ENCODE measurements at regions not wholly inside any gene's neighbourhood (a gene's known extent, or its start where the extent isn't known, plus 50 kb on each side); places are given as distances from the start of the nearest gene placed in this dataset.

GRCh38 chr5:33032271-33033070 lies 321.4 kb downstream of the NPR3 start:
- no peak overlapping the region for H3K23ac ChIP-seq (ENCODE audit: low read depth, low read length, poor library complexity)
- no peak overlapping the region for H4K91ac ChIP-seq (ENCODE audit: low read depth, low read length, poor library complexity)
- H3K9me3 ChIP-seq (replicated peaks in 1 of 2; ENCODE audit: control insufficient read depth in 2 of 2, insufficient read depth in 1 of 2, low read depth in 1 of 2, low read length in 2 of 2): no peaks in the 10 kb centered on the region
- DNase-seq (ENCODE audit: low spot score): no peak
- H2BK12ac ChIP-seq (ENCODE audit: low read length): no peak overlapping the region
- no peak overlapping the region for H3K18ac ChIP-seq (ENCODE audit: low read length)
- H3K4me3 ChIP-seq (ENCODE audit: low read length in 2 of 2): no peak overlapping the region
- H3K4me1 ChIP-seq (ENCODE audit: control insufficient read depth in 2 of 2, insufficient read depth in 1 of 2, low read depth in 1 of 2, low read length in 2 of 2): no peaks in the 10 kb centered on the region
- H3K14ac ChIP-seq (ENCODE audit: low read length): no peak overlapping the region
- no peak overlapping the region for H3K4me2 ChIP-seq (ENCODE audit: insufficient read depth, low read length, poor library complexity, severe bottlenecking)
- no peaks in the 10 kb centered on the region for H3K27me3 ChIP-seq (ENCODE audit: control insufficient read depth in 3 of 3, insufficient read depth in 3 of 3, low read depth in 1 of 3, low read length in 3 of 3)
- peak overlapping the region; percentile 7 for H2AFZ ChIP-seq (ENCODE audit: low read length)
- WGBS, 2 donors (ENCODE audit: extremely low coverage in 2 of 2, insufficient read length in 2 of 2, insufficient replicate concordance in 1 of 2): no CpG with 5 or more reads among the region's 8 CpGs
- H3K4ac ChIP-seq (ENCODE audit: low read length): no peak overlapping the region
- no peak overlapping the region for H3K27ac ChIP-seq (replicated peaks; ENCODE audit: low read length)
- no peak overlapping the region for H2BK5ac ChIP-seq (ENCODE audit: low read length)
- no peaks in the 10 kb centered on the region for H3K36me3 ChIP-seq (replicated peaks in 1 of 2; ENCODE audit: control insufficient read depth in 2 of 2, insufficient read depth in 2 of 2, low read length in 2 of 2)
- no peaks in the 10 kb centered on the region for H3K79me1 ChIP-seq (ENCODE audit: low read depth, low read length)
- no peak overlapping the region for H2BK15ac ChIP-seq (ENCODE audit: low read length)
- H3K9ac ChIP-seq (ENCODE audit: low read depth, low read length, poor library complexity): no peak overlapping the region
- no peak overlapping the region for H2AK5ac ChIP-seq (ENCODE audit: low read depth, low read length)
- no peak overlapping the region for H4K8ac ChIP-seq (ENCODE audit: low read depth, low read length)
- no peak overlapping the region for H2BK120ac ChIP-seq (ENCODE audit: low read depth, low read length)

- Histone ChIP-seq H4K91ac (ENCODE audit: low read depth, low read length, poor library complexity) (no peak overlapping the region), H2AFZ (ENCODE audit: low read length) (no peak overlapping the region), H2AK5ac (ENCODE audit: low read depth, low read length) (no peak overlapping the region), H3K79me1 (ENCODE audit: low read depth, low read length) (no peaks in the 10 kb centered on the region), H2BK5ac (ENCODE audit: low read length) (no peak overlapping the region), H2BK120ac (ENCODE audit: low read depth, low read length) (no peak overlapping the region), H4K8ac (ENCODE audit: low read depth, low read length) (no peak overlapping the region), H3K4me3 (ENCODE audit: low read length in 2 of 2) (no peak overlapping the region), H3K9me3 (replicated peaks in 1 of 2; ENCODE audit: control insufficient read depth in 2 of 2, insufficient read depth in 1 of 2, low read depth in 1 of 2, low read length in 2 of 2) (no peaks in the 10 kb centered on the region), H3K27ac (replicated peaks; ENCODE audit: low read length) (no peak overlapping the region), H3K27me3 (ENCODE audit: control insufficient read depth in 3 of 3, insufficient read depth in 3 of 3, low read depth in 1 of 3, low read length in 3 of 3) (no peaks in the 10 kb centered on the region), H3K14ac (ENCODE audit: low read length) (no peak overlapping the region), H2BK12ac (ENCODE audit: low read length) (no peak overlapping the region), H3K4me2 (ENCODE audit: insufficient read depth, low read length, poor library complexity, severe bottlenecking) (no peak overlapping the region), H3K18ac (ENCODE audit: low read length) (no peak overlapping the region), H3K23ac (ENCODE audit: low read depth, low read length, poor library complexity) (no peak overlapping the region), H3K4ac (ENCODE audit: low read length) (no peak overlapping the region), H3K9ac (ENCODE audit: low read depth, low read length, poor library complexity) (no peak overlapping the region), H2BK15ac (ENCODE audit: low read length) (no peak overlapping the region), H3K36me3 (replicated peaks in 1 of 2; ENCODE audit: control insufficient read depth in 2 of 2, insufficient read depth in 2 of 2, low read length in 2 of 2) (no peaks in the 10 kb centered on the region), H3K4me1 (ENCODE audit: control insufficient read depth in 2 of 2, insufficient read depth in 1 of 2, low read depth in 1 of 2, low read length in 2 of 2) (no peaks in the 10 kb centered on the region)
- DNase-seq (ENCODE audit: low spot score): no peak
- no CpG with 5 or more reads among the region's 3 CpGs for WGBS, 2 donors (ENCODE audit: extremely low coverage in 2 of 2, insufficient read length in 2 of 2, insufficient replicate concordance in 1 of 2)
Observed at GRCh38 chr5:33033516-33033915, 322.4 kb downstream of the NPR3 start.

- H2BK12ac ChIP-seq (ENCODE audit: low read length): no peak overlapping the region
- H3K27ac ChIP-seq (replicated peaks; ENCODE audit: low read length): no peak overlapping the region
- no peaks in the 10 kb centered on the region for H3K79me1 ChIP-seq (ENCODE audit: low read depth, low read length)
- H2BK120ac ChIP-seq (ENCODE audit: low read depth, low read length): no peak overlapping the region
- H4K91ac ChIP-seq (ENCODE audit: low read depth, low read length, poor library complexity): no peak overlapping the region
- no peak overlapping the region for H2AK5ac ChIP-seq (ENCODE audit: low read depth, low read length)
- no peak for DNase-seq (ENCODE audit: low spot score)
- H3K4me2 ChIP-seq (ENCODE audit: insufficient read depth, low read length, poor library complexity, severe bottlenecking): no peak overlapping the region
- H3K4me1 ChIP-seq (ENCODE audit: control insufficient read depth in 2 of 2, insufficient read depth in 1 of 2, low read depth in 1 of 2, low read length in 2 of 2): no peaks in the 10 kb centered on the region
- H2BK15ac ChIP-seq (ENCODE audit: low read length): no peak overlapping the region
- no peaks in the 10 kb centered on the region for H3K27me3 ChIP-seq (ENCODE audit: control insufficient read depth in 3 of 3, insufficient read depth in 3 of 3, low read depth in 1 of 3, low read length in 3 of 3)
- H3K36me3 ChIP-seq (replicated peaks in 1 of 2; ENCODE audit: control insufficient read depth in 2 of 2, insufficient read depth in 2 of 2, low read length in 2 of 2): no peaks in the 10 kb centered on the region
- H3K4ac ChIP-seq (ENCODE audit: low read length): no peak overlapping the region
- H3K9me3 ChIP-seq (replicated peaks in 1 of 2; ENCODE audit: control insufficient read depth in 2 of 2, insufficient read depth in 1 of 2, low read depth in 1 of 2, low read length in 2 of 2): no peaks in the 10 kb centered on the region
- no peak overlapping the region for H2BK5ac ChIP-seq (ENCODE audit: low read length)
- H3K23ac ChIP-seq (ENCODE audit: low read depth, low read length, poor library complexity): no peak overlapping the region
- H3K18ac ChIP-seq (ENCODE audit: low read length): no peak overlapping the region
- no peak overlapping the region for H2AFZ ChIP-seq (ENCODE audit: low read length)
- H3K4me3 ChIP-seq (ENCODE audit: low read length in 2 of 2): no peak overlapping the region
- H3K14ac ChIP-seq (ENCODE audit: low read length): no peak overlapping the region
- no peak overlapping the region for H4K8ac ChIP-seq (ENCODE audit: low read depth, low read length)
- H3K9ac ChIP-seq (ENCODE audit: low read depth, low read length, poor library complexity): no peak overlapping the region
- no CpG with 5 or more reads among the region's 1 CpG for WGBS, 2 donors (ENCODE audit: extremely low coverage in 2 of 2, insufficient read length in 2 of 2, insufficient replicate concordance in 1 of 2)
Observed at GRCh38 chr5:33034777-33035176, 323.7 kb downstream of the NPR3 start.

- Histone ChIP-seq H3K9me3 (replicated peaks in 1 of 2; ENCODE audit: control insufficient read depth in 2 of 2, insufficient read depth in 1 of 2, low read depth in 1 of 2, low read length in 2 of 2) (peaks cover 0 to 6% of the 10 kb centered on the region in 2 donors), H2AK5ac (ENCODE audit: low read depth, low read length) (no peak overlapping the region), H3K23ac (ENCODE audit: low read depth, low read length, poor library complexity) (no peak overlapping the region), H2BK5ac (ENCODE audit: low read length) (no peak overlapping the region), H3K14ac (ENCODE audit: low read length) (no peak overlapping the region), H3K18ac (ENCODE audit: low read length) (no peak overlapping the region), H3K4ac (ENCODE audit: low read length) (no peak overlapping the region), H2BK12ac (ENCODE audit: low read length) (no peak overlapping the region), H3K4me1 (ENCODE audit: control insufficient read depth in 2 of 2, insufficient read depth in 1 of 2, low read depth in 1 of 2, low read length in 2 of 2) (no peaks in the 10 kb centered on the region), H3K27ac (replicated peaks; ENCODE audit: low read length) (no peak overlapping the region), H3K79me1 (ENCODE audit: low read depth, low read length) (no peaks in the 10 kb centered on the region), H4K8ac (ENCODE audit: low read depth, low read length) (no peak overlapping the region), H2AFZ (ENCODE audit: low read length) (no peak overlapping the region), H3K4me2 (ENCODE audit: insufficient read depth, low read length, poor library complexity, severe bottlenecking) (no peak overlapping the region), H3K36me3 (replicated peaks in 1 of 2; ENCODE audit: control insufficient read depth in 2 of 2, insufficient read depth in 2 of 2, low read length in 2 of 2) (no peaks in the 10 kb centered on the region), H2BK15ac (ENCODE audit: low read length) (no peak overlapping the region), H2BK120ac (ENCODE audit: low read depth, low read length) (no peak overlapping the region), H3K9ac (ENCODE audit: low read depth, low read length, poor library complexity) (no peak overlapping the region), H3K27me3 (ENCODE audit: control insufficient read depth in 3 of 3, insufficient read depth in 3 of 3, low read depth in 1 of 3, low read length in 3 of 3) (no peaks in the 10 kb centered on the region), H3K4me3 (ENCODE audit: low read length in 2 of 2) (no peak overlapping the region), H4K91ac (ENCODE audit: low read depth, low read length, poor library complexity) (no peak overlapping the region)
- no peak for DNase-seq (ENCODE audit: low spot score)
- no CpG with 5 or more reads among the region's 3 CpGs for WGBS, 2 donors (ENCODE audit: extremely low coverage in 2 of 2, insufficient read length in 2 of 2, insufficient replicate concordance in 1 of 2)
Observed at GRCh38 chr5:33035851-33036527, 324.9 kb downstream of the NPR3 start.
